ENCODE measurements at regions not wholly inside any gene's neighbourhood (a gene's known extent, or its start where the extent isn't known, plus 50 kb on each side); places are given as distances from the start of the nearest gene placed in this dataset.

- Mint-ChIP-seq H3K36me3 (ENCODE audit: low read depth) (peaks cover 1% of the 10 kb centered on the region), H3K9me3 (no peaks in the 10 kb centered on the region), H3K4me1 (ENCODE audit: low read depth) (peaks cover 10% of the 10 kb centered on the region), H3K27me3 (ENCODE audit: insufficient read depth) (no peaks in the 10 kb centered on the region), H3K27ac (no peak overlapping the region), H3K4me3 (no peak overlapping the region)
- DNase-seq (ENCODE audit: low spot score) = no peak
- intact Hi-C loops (cut with micrococcal nuclease) = no loop called here
Measured at GRCh38 chr13:40269086-40269485, 397.4 kb downstream of the FOXO1 start.

- no peak overlapping the region for H3K27ac Mint-ChIP-seq
- H3K9me3 Mint-ChIP-seq = no peaks in the 10 kb centered on the region
- peaks cover 1% of the 10 kb centered on the region for H3K36me3 Mint-ChIP-seq (ENCODE audit: low read depth)
- peaks cover 20% of the 10 kb centered on the region for H3K4me1 Mint-ChIP-seq (ENCODE audit: low read depth)
- intact Hi-C loops (cut with micrococcal nuclease) = no loop called here
- no peak for DNase-seq (ENCODE audit: low spot score)
- no peak overlapping the region for H3K4me3 Mint-ChIP-seq
- no peaks in the 10 kb centered on the region for H3K27me3 Mint-ChIP-seq (ENCODE audit: insufficient read depth)
Measured at GRCh38 chr13:40270726-40271125, 395.7 kb downstream of the FOXO1 start.

GRCh38 chr13:40271271-40271885, 395.1 kb downstream of the FOXO1 start:
- no peaks in the 10 kb centered on the region for H3K27me3 Mint-ChIP-seq (ENCODE audit: insufficient read depth)
- H3K9me3 Mint-ChIP-seq = no peaks in the 10 kb centered on the region
- H3K4me3 Mint-ChIP-seq = no peak overlapping the region
- H3K27ac Mint-ChIP-seq = no peak overlapping the region
- H3K4me1 Mint-ChIP-seq (ENCODE audit: low read depth) = peaks cover 20% of the 10 kb centered on the region
- no peak for DNase-seq (ENCODE audit: low spot score)
- H3K36me3 Mint-ChIP-seq (ENCODE audit: low read depth) = peaks cover 1% of the 10 kb centered on the region
- intact Hi-C loops (cut with micrococcal nuclease) = no loop called here

- Mint-ChIP-seq H3K9me3 (no peaks in the 10 kb centered on the region), H3K36me3 (ENCODE audit: low read depth) (peaks cover 1% of the 10 kb centered on the region), H3K27me3 (ENCODE audit: insufficient read depth) (no peaks in the 10 kb centered on the region), H3K4me1 (ENCODE audit: low read depth) (peaks cover 20% of the 10 kb centered on the region), H3K27ac (peak overlapping the region; percentile 35), H3K4me3 (no peak overlapping the region)
- no peak for DNase-seq (ENCODE audit: low spot score)
- intact Hi-C loops (cut with micrococcal nuclease) = no loop called here
Measured at GRCh38 chr13:40271931-40272775, 394.3 kb downstream of the FOXO1 start.

- intact Hi-C loops (cut with micrococcal nuclease) = no loop called here
- peaks cover 20% of the 10 kb centered on the region for H3K4me1 Mint-ChIP-seq (ENCODE audit: low read depth)
- no peak overlapping the region for H3K4me3 Mint-ChIP-seq
- no peaks in the 10 kb centered on the region for H3K27me3 Mint-ChIP-seq (ENCODE audit: insufficient read depth)
- no peaks in the 10 kb centered on the region for H3K9me3 Mint-ChIP-seq
- H3K36me3 Mint-ChIP-seq (ENCODE audit: low read depth) = peaks cover 1% of the 10 kb centered on the region
- DNase-seq (ENCODE audit: low spot score) = no peak
- H3K27ac Mint-ChIP-seq = peak overlapping the region; percentile 35
Measured at GRCh38 chr13:40272776-40273139, 393.7 kb downstream of the FOXO1 start.

- Mint-ChIP-seq H3K4me3 (no peak overlapping the region), H3K4me1 (ENCODE audit: low read depth) (peaks cover 20% of the 10 kb centered on the region), H3K9me3 (no peaks in the 10 kb centered on the region), H3K27me3 (ENCODE audit: insufficient read depth) (no peaks in the 10 kb centered on the region), H3K36me3 (ENCODE audit: low read depth) (peaks cover 1% of the 10 kb centered on the region), H3K27ac (no peak overlapping the region)
- intact Hi-C loops (cut with micrococcal nuclease) = no loop called here
- DNase-seq (ENCODE audit: low spot score) = no peak
Measured at GRCh38 chr13:40273253-40274025, 393.0 kb downstream of the FOXO1 start.

- Mint-ChIP-seq H3K4me3 (no peak overlapping the region), H3K36me3 (ENCODE audit: low read depth) (peaks cover 1% of the 10 kb centered on the region), H3K27me3 (ENCODE audit: insufficient read depth) (no peaks in the 10 kb centered on the region), H3K9me3 (no peaks in the 10 kb centered on the region), H3K27ac (no peak overlapping the region), H3K4me1 (ENCODE audit: low read depth) (peaks cover 20% of the 10 kb centered on the region)
- intact Hi-C loops (cut with micrococcal nuclease) = no loop called here
- no peak for DNase-seq (ENCODE audit: low spot score)
Measured at GRCh38 chr13:40274103-40274502, 392.3 kb downstream of the FOXO1 start.

- no peaks in the 10 kb centered on the region for H3K27me3 Mint-ChIP-seq (ENCODE audit: insufficient read depth)
- DNase-seq (ENCODE audit: low spot score) = no peak
- no peak overlapping the region for H3K27ac Mint-ChIP-seq
- no peaks in the 10 kb centered on the region for H3K9me3 Mint-ChIP-seq
- no peak overlapping the region for H3K4me3 Mint-ChIP-seq
- intact Hi-C loops (cut with micrococcal nuclease) = no loop called here
- peaks cover 20% of the 10 kb centered on the region for H3K4me1 Mint-ChIP-seq (ENCODE audit: low read depth)
- H3K36me3 Mint-ChIP-seq (ENCODE audit: low read depth) = peaks cover 1% of the 10 kb centered on the region
Measured at GRCh38 chr13:40275155-40275554, 391.3 kb downstream of the FOXO1 start.

GRCh38 chr13:40275636-40276035, 390.8 kb downstream of the FOXO1 start:
- no peaks in the 10 kb centered on the region for H3K27me3 Mint-ChIP-seq (ENCODE audit: insufficient read depth)
- no peak for DNase-seq (ENCODE audit: low spot score)
- H3K36me3 Mint-ChIP-seq (ENCODE audit: low read depth) = peaks cover 1% of the 10 kb centered on the region
- H3K9me3 Mint-ChIP-seq = no peaks in the 10 kb centered on the region
- no peak overlapping the region for H3K4me3 Mint-ChIP-seq
- intact Hi-C loops (cut with micrococcal nuclease) = no loop called here
- peaks cover 20% of the 10 kb centered on the region for H3K4me1 Mint-ChIP-seq (ENCODE audit: low read depth)
- no peak overlapping the region for H3K27ac Mint-ChIP-seq

- Mint-ChIP-seq H3K27me3 (ENCODE audit: insufficient read depth) (peaks cover 5% of the 10 kb centered on the region), H3K36me3 (ENCODE audit: low read depth) (no peaks in the 10 kb centered on the region), H3K9me3 (no peaks in the 10 kb centered on the region), H3K4me1 (ENCODE audit: low read depth) (no peaks in the 10 kb centered on the region), H3K27ac (no peak overlapping the region), H3K4me3 (no peak overlapping the region)
- DNase-seq (ENCODE audit: low spot score) = no peak
- intact Hi-C loops (cut with micrococcal nuclease) = no loop called here
Measured at GRCh38 chr13:40283666-40284065, 382.8 kb downstream of the FOXO1 start.

- Mint-ChIP-seq H3K9me3 (no peaks in the 10 kb centered on the region), H3K27me3 (ENCODE audit: insufficient read depth) (peaks cover 5% of the 10 kb centered on the region), H3K4me1 (ENCODE audit: low read depth) (peaks cover 6% of the 10 kb centered on the region), H3K27ac (no peak overlapping the region), H3K4me3 (no peak overlapping the region), H3K36me3 (ENCODE audit: low read depth) (no peaks in the 10 kb centered on the region)
- DNase-seq (ENCODE audit: low spot score) = no peak
- intact Hi-C loops (cut with micrococcal nuclease) = no loop called here
Measured at GRCh38 chr13:40285634-40286033, 380.8 kb downstream of the FOXO1 start.

GRCh38 chr13:40287428-40287827, 379.0 kb downstream of the FOXO1 start:
- H3K4me3 Mint-ChIP-seq = no peak overlapping the region
- DNase-seq (ENCODE audit: low spot score) = no peak
- H3K27me3 Mint-ChIP-seq (ENCODE audit: insufficient read depth) = peaks cover 3% of the 10 kb centered on the region
- H3K9me3 Mint-ChIP-seq = no peaks in the 10 kb centered on the region
- H3K36me3 Mint-ChIP-seq (ENCODE audit: low read depth) = no peaks in the 10 kb centered on the region
- intact Hi-C loops (cut with micrococcal nuclease) = no loop called here
- H3K4me1 Mint-ChIP-seq (ENCODE audit: low read depth) = peaks cover 14% of the 10 kb centered on the region
- H3K27ac Mint-ChIP-seq = no peak overlapping the region

GRCh38 chr13:40288259-40288658, 378.2 kb downstream of the FOXO1 start:
- intact Hi-C loops (cut with micrococcal nuclease) = no loop called here
- no peak overlapping the region for H3K4me3 Mint-ChIP-seq
- no peak overlapping the region for H3K27ac Mint-ChIP-seq
- peaks cover 2% of the 10 kb centered on the region for H3K27me3 Mint-ChIP-seq (ENCODE audit: insufficient read depth)
- no peak for DNase-seq (ENCODE audit: low spot score)
- no peaks in the 10 kb centered on the region for H3K9me3 Mint-ChIP-seq
- peaks cover 14% of the 10 kb centered on the region for H3K4me1 Mint-ChIP-seq (ENCODE audit: low read depth)
- no peaks in the 10 kb centered on the region for H3K36me3 Mint-ChIP-seq (ENCODE audit: low read depth)
